Activated CD4-positive, alpha-beta T cell treated with anti-CD3 and anti-CD28 coated beads for 48 hours (primary cell): ENCODE measurements at regions not wholly inside any gene's neighbourhood (a gene's known extent, or its start where the extent isn't known, plus 50 kb on each side); places are given as distances from the start of the nearest gene placed in this dataset.

ENCODE experiments used
- DNase-seq: peaks from one replicate; pipeline ENCODE4 v3.0.0-alpha.2; 2020

DNA sequence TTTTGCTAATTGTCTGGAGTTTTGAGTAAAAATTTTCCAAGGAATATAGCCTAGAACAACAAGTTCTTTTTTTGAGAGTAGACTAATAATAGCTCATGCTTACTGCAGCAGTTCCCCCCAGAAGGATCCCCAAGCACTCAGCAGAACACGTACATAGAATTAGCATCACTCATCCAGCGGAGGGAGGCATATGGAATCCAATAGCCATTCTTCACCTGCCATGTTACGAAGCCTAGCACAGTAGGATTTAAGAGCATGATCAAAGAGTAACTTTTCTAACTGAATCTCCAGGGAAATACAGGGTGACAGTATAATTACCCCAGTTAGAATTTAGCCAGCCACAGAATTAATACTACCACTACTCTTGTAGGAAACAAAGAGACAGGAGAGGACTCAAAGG, 511.7 kb upstream of the NOX3 start:
- no peak for DNase-seq

DNA sequence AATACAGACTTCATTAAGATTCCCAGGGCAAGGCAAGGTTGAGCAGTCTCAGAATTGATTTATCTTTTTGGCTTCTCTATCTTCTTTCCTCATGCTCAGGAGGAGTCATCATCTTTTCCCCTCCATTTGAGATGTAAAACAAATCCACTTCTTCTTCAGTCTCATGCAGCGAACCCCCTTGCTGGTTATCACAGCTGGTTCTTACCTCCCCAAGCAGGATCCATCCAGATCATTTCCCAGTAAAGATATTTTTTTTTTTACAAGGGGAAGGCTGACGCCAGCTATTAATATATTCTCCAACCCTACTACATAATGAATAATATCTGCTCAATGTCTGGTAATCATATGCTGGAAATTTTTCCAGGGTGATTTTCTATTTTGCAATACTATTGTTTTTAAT, 508.9 kb upstream of the NOX3 start:
- no peak for DNase-seq

DNA sequence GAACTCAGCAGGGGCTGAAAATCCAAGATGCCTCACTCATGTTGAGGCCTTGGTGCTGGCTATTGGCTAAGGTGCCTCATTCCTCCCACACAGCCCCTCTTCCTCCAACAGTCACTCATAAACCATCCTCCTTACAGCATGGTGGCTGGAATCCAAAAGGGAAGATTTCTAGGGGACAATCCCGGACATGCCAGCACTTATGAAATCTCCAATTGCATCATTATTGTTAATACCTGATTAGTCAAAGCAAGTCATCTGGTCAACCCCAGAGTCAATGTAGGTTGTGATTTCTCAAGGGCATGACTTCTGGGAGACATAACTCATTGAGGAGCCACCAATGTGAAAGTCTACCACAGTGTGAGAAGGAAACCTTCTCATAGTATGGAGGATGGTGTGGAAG, 506.6 kb upstream of the NOX3 start:
- DNase-seq = no peak

DNA sequence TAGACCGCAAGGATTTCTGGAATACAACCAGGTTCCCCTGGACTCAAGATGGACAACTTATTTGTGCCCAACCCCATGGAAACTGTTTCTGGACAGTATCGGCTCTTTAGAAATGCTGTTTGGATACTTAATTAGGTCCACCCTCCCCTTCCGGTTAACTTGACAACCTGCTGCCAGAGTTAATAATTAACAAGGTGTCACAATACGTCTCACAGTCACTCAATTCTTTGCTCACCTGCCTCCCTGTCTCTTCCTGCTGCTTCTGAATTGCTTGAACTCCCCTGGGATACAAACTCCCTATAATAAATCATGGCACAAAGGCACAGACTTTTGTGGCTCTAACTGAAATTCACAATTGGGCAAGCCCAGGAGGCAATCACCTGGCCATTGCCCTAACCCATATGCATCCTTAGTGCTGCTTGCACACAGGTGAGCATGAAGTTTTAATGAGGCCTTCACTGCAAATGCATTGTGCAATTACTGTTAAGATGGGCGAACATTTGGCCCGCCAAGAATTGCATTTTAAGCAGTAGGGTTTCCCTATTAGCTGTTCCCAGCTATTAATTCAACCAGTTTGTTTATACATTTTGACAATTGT, 504.4 kb upstream of the NOX3 start:
- no peak for DNase-seq

DNA sequence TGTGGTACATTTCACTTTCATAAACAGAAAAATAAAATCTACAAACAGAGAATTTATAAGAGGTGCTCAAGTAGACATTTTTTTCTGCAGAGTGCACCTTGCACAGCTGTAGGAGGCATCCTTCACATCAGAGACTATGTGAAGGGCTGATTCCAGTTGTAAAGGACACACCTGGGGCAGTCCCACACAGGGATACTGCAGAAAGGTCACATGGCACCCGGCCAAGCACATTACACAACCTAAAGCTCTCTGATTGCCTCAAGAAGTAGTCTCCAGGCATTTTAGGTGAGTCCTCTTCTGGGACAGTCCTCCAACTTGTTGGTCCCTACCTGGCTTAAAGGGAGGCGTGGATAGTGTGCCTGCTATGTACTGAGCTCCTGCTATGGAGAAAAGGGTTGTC, 502.9 kb upstream of the NOX3 start:
- no peak for DNase-seq

DNA sequence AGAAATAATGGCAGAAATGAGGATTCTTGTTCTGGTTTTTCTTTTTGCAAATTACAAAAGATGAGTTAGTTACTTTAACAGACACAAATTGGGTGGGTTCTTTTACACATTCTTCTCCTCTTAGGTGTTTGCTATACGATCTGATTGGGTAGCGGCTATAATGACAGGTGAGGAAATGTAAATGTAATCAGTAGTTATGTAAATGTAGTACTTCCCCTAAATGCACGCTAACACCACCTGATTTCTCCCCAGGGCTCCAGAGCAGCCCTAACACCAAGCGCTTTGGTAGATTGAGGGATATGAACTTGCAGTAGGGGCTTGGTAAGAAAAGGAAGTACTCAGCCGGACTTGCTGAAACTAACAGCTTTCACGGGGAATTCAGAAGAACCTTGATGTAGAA, 499.4 kb upstream of the NOX3 start:
- no peak for DNase-seq

DNA sequence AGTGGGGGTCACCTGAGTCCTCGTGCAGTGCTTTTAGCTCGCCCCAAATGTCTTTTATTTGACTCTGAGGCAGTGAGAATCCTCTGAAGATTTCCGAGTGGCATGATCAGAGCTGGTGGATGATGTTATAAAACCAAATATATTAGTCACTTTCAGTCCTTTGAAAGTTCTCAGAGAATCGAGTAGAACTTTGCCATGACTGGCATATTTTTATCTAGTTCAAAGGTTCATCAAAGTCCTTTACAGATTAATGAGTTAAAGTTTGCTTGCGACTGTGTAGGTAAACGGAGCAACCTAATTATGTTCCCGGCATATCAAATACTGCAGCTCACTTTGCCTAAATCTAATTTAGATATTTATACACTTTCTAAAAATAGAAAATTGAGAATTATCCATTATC, 498.5 kb upstream of the NOX3 start:
- DNase-seq = no peak

DNA sequence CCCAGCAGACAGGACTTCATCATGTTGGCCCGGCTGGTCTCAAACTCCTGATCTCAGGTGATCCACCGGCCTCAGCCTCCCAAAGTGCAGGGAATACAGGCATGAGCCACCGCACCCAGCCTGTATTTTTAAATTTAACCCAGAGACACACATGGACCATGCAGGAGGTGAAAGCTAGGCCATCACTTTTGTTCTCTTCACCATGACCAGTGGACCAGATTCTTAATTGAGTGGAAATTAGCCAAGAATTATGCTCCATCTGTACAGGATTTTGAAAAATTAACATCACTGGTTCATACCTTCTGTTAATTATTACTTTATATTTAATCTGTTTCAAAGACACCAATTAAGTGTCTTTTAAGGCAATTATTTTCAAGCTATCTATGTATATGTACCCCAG, 493.6 kb upstream of the NOX3 start:
- no peak for DNase-seq

DNA sequence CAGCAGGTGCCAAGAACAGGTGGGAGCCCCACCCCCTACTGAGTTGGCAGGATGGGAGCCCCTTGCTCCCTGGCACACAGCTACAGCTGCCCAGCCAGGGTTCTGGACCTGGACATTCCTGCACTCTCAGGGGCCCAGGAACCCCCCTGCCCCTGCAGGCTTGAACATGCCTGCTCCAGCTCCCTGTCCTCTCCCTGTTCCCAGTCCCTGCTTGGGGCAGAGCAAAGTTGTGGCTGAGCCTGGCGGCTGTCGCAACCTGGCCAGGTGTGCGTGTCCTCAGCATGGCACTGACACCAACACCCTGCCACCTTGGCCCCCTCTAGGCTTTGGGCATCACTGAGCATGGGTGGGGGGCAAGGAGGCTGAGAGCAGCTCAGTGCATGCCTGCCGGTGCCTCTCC, 491.2 kb upstream of the NOX3 start:
- no peak for DNase-seq

DNA sequence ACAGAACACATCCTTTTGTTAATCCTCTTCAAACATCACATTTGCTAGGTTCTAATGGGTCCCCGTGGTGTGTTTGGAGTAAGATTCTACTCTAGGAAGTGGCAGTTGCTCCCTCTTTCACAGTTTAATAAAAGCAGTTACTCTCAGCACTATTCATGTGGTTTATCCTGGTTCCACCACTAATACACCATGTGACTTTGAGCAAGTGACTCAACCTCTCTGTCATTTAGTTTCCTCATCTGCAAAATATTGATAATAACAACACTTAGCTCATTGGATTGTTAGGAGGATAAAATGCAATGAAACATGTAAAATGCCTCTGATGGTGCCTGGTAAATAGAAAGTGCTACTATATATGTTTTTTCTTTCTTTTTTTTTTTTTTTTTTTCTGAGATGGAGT, 488.0 kb upstream of the NOX3 start:
- no peak for DNase-seq

DNA sequence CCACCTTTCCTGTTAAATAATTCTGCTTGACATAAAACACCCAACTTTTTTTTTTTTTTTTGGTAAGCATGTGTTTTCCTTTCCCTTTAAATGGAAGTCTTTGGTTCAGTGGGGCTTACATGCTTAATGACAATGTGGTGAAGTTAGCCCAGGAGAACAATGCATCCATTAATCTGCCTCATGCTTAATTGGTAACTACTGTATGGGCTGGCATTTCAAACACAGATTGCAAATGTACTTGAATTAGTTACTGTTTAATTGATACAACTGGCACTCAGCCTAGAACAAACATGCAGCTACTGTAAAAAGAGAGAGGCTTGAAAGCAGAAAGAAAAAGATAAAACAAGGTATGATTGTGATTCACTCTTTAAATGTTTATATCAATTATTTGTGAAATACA, 483.6 kb upstream of the NOX3 start:
- no peak for DNase-seq

DNA sequence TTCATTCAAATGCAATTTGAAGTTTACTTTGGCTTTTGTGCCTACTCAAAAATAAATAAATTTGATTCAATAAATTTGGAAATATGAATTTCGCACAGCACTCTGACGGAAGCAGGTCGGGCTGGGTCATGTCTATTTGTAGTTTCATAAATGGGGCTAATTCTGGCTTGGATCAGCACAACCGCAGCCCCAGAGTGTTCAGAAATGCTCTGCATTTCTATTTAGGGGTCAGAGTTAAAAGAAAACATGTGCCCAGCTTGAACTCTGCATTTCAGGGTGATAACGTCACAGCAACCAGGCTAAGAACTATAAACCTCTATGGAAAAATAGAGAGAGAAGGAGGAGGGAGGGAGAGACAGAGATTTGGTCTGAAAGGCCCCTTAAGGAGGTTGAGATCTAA, 480.9 kb upstream of the NOX3 start:
- DNase-seq = no peak

DNA sequence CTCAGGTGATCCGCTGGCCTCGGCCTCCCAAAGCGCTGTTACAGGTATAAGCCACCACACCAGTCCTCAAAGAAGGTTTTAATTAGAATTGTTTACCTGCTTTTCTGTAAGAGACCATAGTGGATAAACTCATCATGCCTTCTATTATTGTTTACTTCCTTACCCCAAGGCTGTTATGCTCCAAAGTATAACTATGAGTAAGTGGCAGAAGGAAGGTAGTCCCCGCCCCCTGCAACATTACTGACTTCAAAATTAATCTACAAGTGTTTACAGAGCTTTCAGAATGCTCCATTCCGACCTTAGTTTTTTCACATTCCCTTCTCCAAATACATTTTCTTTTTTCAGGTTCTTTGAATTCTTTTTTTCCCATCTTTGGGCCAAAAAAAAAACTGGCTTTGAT, 480.5 kb upstream of the NOX3 start:
- DNase-seq = no peak

DNA sequence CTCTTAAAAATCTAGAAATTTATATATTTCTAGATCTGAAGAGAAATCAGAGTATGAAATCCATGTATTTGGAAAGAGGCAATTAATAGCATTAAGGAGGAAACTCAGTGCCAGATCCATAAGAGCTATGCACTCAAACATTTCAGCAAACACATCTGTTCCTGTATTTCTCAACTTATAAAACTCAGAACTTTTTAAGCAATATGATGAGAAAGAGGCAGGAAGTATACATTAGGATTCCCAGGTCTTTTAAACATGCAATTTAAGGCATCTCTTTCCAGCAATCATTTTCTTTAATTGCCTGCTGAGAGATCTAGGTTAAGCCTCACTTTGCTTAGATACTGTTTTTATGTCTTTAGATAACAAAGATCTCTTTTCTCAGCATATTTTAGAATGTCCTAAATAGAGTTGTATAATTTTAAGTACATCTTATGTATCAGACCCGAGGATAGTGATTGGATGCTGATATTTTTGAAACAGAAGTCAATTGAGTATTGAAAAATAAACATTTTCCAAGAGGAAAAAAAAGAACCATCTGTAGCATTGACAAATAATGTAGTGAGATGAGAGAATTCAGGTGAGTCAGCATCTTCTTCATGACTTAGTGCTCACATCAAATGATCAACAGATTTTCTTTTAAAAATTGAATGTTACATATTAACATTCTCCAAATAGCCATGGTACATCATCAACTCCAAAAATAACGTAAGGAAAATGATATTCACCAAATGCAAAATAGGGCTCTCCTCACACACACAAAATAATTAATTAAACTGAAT, 461.4 kb upstream of the NOX3 start:
- DNase-seq = no peak

DNA sequence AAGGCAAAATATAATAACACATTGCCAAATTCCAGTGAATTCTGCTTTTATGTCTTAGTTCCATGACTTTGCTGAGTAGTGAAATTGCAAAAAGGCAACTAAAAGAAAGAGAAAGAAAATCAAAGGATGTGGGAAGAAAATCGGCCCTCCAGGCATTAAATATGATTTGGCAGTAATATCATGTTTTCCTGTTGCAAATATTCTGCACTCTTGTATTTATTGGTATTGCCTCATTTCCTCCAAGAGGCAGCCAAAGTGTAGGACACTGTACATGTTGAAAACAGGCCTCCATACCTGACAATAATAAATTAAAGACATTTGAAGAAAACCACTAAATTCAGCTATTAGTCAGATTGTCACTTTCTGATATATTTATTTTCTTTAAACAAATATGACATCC, 460.0 kb upstream of the NOX3 start:
- DNase-seq = no peak

DNA sequence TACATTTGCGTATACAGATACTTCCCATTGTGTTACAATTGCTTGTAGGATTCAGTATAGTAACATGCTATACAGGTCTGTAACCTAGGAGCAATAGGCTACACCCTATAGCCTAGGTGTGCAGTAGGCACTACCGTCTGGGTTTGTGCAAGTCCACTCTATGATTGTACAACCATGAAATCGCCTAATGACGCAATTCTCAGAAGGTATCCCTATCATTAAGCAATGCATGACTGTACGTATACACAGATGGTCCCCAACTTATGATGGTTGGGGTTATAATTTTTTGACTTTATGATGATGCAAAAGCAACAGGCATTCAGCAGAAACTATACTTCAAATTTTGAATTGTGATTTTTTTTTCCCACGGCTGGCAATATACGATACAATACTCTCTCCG, 458.2 kb upstream of the NOX3 start:
- DNase-seq = no peak

DNA sequence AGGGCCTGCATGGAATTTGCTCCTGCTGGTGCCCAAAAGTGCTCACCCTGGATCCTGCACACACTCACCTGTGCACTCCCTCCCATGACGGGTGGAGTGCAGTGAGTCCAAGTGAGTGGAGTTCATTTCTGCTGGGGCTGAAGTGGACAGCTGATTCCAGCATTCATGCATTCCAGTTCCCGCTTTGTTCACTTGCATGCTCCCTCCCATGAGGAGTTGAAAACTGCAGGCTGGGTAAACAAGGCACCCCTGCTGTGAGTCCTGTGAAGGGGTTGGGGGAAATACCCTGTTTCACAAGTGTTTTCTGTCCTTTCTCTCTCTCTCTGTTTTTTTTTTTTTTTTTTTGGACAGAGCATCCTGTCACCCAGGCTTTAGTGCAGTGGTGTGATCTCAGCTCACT, 454.1 kb upstream of the NOX3 start:
- no peak for DNase-seq

DNA sequence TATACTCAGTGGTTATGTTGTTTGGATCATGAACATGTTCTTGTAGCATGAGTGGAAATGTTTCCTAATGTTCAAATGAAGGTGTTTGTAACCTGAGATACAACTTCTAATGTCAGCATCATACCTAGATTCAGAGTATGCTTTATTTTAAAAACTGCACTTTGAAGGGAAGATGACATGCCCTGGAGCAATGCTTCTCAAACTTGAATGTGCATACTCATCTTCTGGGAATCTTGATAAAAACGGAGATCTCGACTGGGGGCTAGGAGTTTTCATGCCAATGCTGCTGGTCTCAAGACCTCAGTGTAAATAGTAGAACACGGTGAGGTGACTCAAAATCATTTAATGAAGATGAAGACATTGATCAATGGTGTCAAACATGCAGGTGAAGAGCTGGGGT, 440.0 kb upstream of the NOX3 start:
- DNase-seq = no peak

DNA sequence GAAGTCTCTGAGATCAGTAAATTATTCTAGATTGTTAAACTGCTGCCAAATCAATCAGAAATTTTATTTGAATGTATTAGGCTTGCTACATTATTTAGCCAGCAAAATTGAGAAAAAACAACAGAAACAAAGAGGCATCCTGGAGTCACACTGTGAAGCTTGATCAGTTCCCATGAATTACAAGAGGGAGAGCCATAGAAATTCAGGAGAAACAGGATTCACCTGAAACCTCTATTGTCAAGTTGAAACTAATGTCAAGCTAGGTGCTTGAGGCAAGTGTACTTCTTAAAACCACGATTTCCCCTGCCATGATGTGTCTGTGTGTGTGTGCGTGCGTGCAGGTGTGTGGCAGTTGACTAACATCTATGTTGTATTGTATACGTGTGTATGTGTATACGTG, 439.1 kb upstream of the NOX3 start:
- DNase-seq = no peak

DNA sequence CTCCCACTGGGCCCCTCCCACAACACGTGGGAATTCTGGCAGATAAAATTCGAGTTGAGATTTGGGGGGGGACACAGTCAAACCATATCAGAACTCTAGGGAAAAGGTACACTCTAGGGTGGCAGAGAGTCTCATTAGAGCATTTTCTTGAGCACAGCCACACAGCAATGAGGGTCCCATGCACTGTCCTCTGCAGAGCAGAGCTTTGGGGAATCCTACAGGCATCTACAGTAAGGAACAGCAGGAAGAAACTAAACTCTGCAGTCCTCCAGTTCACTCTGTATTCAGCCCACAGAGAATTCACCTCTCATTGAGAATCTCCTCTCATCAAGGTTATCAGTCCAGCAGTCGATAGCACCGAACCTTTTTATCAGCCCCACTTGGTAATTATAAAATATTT, 438.6 kb upstream of the NOX3 start:
- no peak for DNase-seq

DNA sequence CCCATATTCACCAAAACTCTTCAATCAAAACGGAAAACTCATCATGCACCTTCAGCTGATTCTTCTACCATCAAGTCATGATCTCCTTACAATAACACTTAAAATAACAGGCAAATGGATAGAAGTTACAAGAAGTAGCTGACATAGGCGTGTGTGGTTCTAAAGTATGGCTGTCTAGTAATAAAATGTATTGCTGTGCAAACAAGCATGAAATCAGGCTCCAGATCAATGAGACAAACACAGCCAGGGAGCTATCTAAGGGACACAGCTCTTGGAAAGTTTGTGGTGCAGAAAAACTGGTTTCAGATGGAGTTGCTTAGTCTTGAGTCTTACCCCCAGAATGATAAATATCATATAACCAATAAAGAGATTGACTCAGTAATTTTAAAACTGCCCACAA, 434.8 kb upstream of the NOX3 start:
- no peak for DNase-seq

DNA sequence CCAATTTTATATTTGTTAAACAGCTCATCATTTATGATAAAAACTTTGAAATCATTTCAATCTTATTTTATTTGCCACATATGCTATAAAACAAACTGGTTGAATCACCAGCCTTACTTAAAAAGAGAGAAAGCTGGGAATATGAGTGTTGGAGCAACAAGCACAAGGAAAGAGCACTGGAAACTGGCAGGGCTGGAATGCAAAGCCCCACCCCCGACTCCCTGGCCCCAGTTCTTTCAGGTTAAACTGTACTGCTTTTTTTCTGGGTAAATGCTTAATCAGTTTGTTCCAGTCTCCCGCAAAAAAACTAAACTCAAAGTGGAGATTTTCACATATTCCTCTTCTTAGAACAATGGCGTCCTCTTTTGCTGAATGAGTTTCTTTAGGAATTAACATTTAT, 433.8 kb upstream of the NOX3 start:
- no peak for DNase-seq

DNA sequence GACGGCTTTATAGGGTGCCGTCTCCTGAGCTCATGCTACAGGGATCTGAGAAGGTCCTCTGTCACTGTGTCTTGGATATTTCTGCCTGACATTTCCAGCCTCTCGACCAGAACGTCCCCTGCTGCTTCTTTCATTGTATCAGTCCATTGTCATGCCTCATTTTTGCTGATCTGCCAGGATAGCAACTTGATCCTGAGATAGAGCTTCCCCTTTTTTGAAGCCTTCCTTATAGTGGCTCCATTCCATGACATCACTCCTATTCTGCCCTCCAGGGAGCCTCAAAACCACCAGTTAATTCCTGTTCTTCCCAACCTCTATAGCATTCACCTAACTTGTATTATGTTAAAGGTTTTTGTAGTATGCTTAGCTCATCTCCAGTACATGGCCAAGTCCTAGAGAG, 431.8 kb upstream of the NOX3 start:
- no peak for DNase-seq

DNA sequence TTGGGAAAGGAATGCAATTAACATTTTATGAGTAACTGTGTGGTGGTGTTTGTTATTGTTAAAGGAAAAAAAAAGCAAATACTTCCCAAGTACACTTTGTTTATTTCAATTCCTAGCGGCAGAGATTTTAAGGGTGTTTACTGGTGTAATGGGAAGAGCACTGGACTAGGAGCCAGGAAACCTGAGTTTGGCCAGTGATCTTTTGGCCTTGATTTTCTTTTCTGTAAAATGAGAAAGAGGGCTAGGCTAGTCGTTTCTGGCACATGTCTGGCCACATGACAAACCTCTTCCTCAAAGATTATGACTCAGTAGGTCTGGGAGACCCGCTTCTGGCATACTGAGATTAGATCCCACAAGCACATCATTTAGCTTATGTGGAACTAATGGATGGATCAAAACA, 428.1 kb upstream of the NOX3 start:
- no peak for DNase-seq

DNA sequence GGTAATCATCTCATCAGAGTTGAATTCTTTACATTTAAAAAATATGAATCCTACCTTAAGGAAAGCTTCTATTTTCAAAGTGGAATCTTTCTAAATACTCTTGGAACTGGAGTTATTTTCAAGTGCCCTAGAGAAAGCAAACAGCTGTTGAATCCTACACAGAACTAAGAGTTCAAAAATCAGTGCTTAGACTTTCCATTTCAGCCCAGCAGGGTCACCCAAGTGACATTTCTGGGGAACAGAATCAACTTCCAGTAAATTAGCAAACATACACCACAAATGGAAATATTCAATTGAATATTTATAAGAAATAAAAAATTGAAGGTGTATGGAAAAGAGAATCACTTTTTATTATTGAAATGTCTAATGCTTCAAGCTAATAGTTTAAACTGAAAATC, 427.7 kb upstream of the NOX3 start:
- DNase-seq = no peak
